ENCODE measurements at regions not wholly inside any gene's neighbourhood (a gene's known extent, or its start where the extent isn't known, plus 50 kb on each side); places are given as distances from the start of the nearest gene placed in this dataset.

GRCh38 chr2:67217398-67217797 is 179.7 kb upstream of the ETAA1 start (continued):
- TF ChIP-seq ZBTB11 (CRISPR knock-in tag; IDR thresholded peaks at IDR 0.05) (no peak), NFIC (IDR thresholded peaks at IDR 0.05; ENCODE audit: low read depth, low read length) (no peak), ELK1 (IDR thresholded peaks at IDR 0.05; ENCODE audit: low read depth, low read length) (no peak)

GRCh38 chr2:67218056-67218455 is 179.1 kb upstream of the ETAA1 start:
- ChIA-PET SMC1A (ENCODE audit: uncharacterized antibody, unreplicated experiment) (no interaction called here), POLR2A (no interaction called here), RAD21 (ENCODE audit: unreplicated experiment) (no interaction called here), CTCF (interaction anchor here (0.6 to 1.0 kb wide), 2 partner anchors 19 to 289 kb away, joined by 3 read pairs; no protein-coding TSS in a partner anchor)
- ATAC-seq (no peak), DNase-seq (ENCODE audit: low read depth, low spot score) (no peak), FAIRE-seq (no peak)
- no peak for TF ChIP-seq BCL11A (IDR thresholded peaks at IDR 0.05; ENCODE audit: low read depth, low read length)
- TF ChIP-seq CREM (IDR thresholded peaks at IDR 0.05; ENCODE audit: low read depth) = no peak
- no peak for TF ChIP-seq CBFB (IDR thresholded peaks at IDR 0.05; ENCODE audit: low read depth)
- no peak for TF ChIP-seq CHD2 (IDR thresholded peaks at IDR 0.05; ENCODE audit: borderline replicate concordance, low read depth, low read length)
- TF ChIP-seq ZNF384 (IDR thresholded peaks at IDR 0.05; ENCODE audit: borderline replicate concordance, low read depth, low read length) = no peak
- no peak for TF ChIP-seq POLR2A (IDR thresholded peaks at IDR 0.05; ENCODE audit: low read depth, low read length)
- TF ChIP-seq RELA (IDR thresholded peaks at IDR 0.05; ENCODE audit: borderline replicate concordance, partially characterized antibody) = no peak
- no peak for TF ChIP-seq RB1 (IDR thresholded peaks at IDR 0.05; ENCODE audit: borderline replicate concordance)
- Histone ChIP-seq H3K27me3 (replicated peaks in 1 of 2; ENCODE audit: control insufficient read depth in 2 of 2, insufficient read depth in 2 of 2, low read length in 1 of 2) (no peaks in the 10 kb centered on the region), H2AFZ (ENCODE audit: control insufficient read depth, low read depth, low read length) (no peak overlapping the region), H3K79me2 (ENCODE audit: control insufficient read depth, insufficient read depth, low read length) (no peaks in the 10 kb centered on the region), H3K4me3 (no peak overlapping the region), H3K9me3 (replicated peaks; ENCODE audit: control insufficient read depth, insufficient read depth, low read length) (no peaks in the 10 kb centered on the region), H3K36me3 (ENCODE audit: control insufficient read depth in 2 of 2, insufficient read depth in 2 of 2, low read length in 1 of 2) (no peaks in the 10 kb centered on the region), H3K9ac (ENCODE audit: control insufficient read depth, insufficient read depth, low read length) (no peak overlapping the region), H4K20me1 (ENCODE audit: control insufficient read depth, insufficient read depth) (no peaks in the 10 kb centered on the region), H3K27ac (ENCODE audit: control insufficient read depth, insufficient read depth) (no peak overlapping the region), H3K4me1 (ENCODE audit: control insufficient read depth, insufficient read depth, low read length) (no peaks in the 10 kb centered on the region), H3K4me2 (ENCODE audit: control insufficient read depth, insufficient read depth) (no peak overlapping the region)
- in situ Hi-C loops (cut with MboI) (no loop called here), intact Hi-C loops (cut with micrococcal nuclease; ENCODE audit: unreplicated experiment) (no loop called here)
- 13% methylated on average over 2 of the region's 2 CpGs for WGBS (ENCODE audit: insufficient coverage, insufficient replicate concordance, low lambda C conversion rate, missing lambda C conversion rate)
- BruUV-seq (replicated peaks) = no TSS peak

All from GM12878 (cell line).